LNCAP (cell line): ENCODE measurements at regions not wholly inside any gene's neighbourhood (a gene's known extent, or its start where the extent isn't known, plus 50 kb on each side); places are given as distances from the start of the nearest gene placed in this dataset.

ENCODE experiments used
- CTCF ChIP-seq: fragments of 450-650 bp; IDR thresholded peaks from 2 replicates; pipeline ENCODE4 v1.5.1; 2017; ENCODE audit warnings: mild to moderate bottlenecking

GRCh38 chr14:89036371-89036770 is 211.9 kb downstream of the TTC8 start:
- no peak for TF ChIP-seq CTCF

- TF ChIP-seq CTCF, result no peak
Observed at GRCh38 chr14:89037065-89037464, 212.6 kb downstream of the TTC8 start.

GRCh38 chr14:89040080-89040459 is 215.6 kb downstream of the TTC8 start:
- no peak for TF ChIP-seq CTCF

- peak; percentile 97 for TF ChIP-seq CTCF
Observed at GRCh38 chr14:89040460-89041256, 216.2 kb downstream of the TTC8 start.

- no peak for TF ChIP-seq CTCF
Observed at GRCh38 chr14:89041257-89041582, 216.8 kb downstream of the TTC8 start.

GRCh38 chr14:89042021-89042420 is 217.6 kb downstream of the TTC8 start:
- TF ChIP-seq CTCF, result no peak

GRCh38 chr14:89053303-89053702 is 228.9 kb downstream of the TTC8 start:
- TF ChIP-seq CTCF, result no peak

- no peak for TF ChIP-seq CTCF
Observed at GRCh38 chr14:89056394-89056793, 231.9 kb downstream of the TTC8 start.
